Spleen (tissue), 7 donors: ENCODE measurements at regions not wholly inside any gene's neighbourhood (a gene's known extent, or its start where the extent isn't known, plus 50 kb on each side); places are given as distances from the start of the nearest gene placed in this dataset.

Source experiments
- POLR2A ChIP-seq, 3 donors: fragments of 450-650 bp; IDR thresholded peaks; one replicate each; pipeline ENCODE4 v1.5.1; 2017; ENCODE audit warnings: antibody characterized with exemption in 3 of 3, mild to moderate bottlenecking in 1 of 3
- POLR2AphosphoS5 ChIP-seq, 3 donors: sonication (generic); formaldehyde crosslinking; IDR thresholded peaks; one replicate each; pipeline ENCODE4 v1.5.1; 2017; ENCODE audit warnings: antibody characterized with exemption in 3 of 3
- TF ChIP-seq, protein P1 (sequence below), 11 experiments: fragments of 200-600 bp in 7 of 11; fragments of 450-650 bp in 4 of 11; sonication (generic) in 4 of 11; IDR thresholded peaks in 8 of 11; conservative IDR thresholded peaks in 3 of 11; 1 replicate in 7 of 11; 2 replicates in 4 of 11; pipeline versions ENCODE4 v1.4.0 to v1.8.0; 2016 to 2021; ENCODE audit warnings: antibody characterized with exemption in 11 of 11, inconsistent platforms in 4 of 11, mild to moderate bottlenecking in 1 of 11
- donor health status: DM: no; HTN: no; CAD: no; lungs with moderate emphysema.
- donor health status: DM: no; HTN: no; CAD: no.
- donor health status: DM: no; HTN: no; CAD: no.

- TF ChIP-seq, protein P1, sequence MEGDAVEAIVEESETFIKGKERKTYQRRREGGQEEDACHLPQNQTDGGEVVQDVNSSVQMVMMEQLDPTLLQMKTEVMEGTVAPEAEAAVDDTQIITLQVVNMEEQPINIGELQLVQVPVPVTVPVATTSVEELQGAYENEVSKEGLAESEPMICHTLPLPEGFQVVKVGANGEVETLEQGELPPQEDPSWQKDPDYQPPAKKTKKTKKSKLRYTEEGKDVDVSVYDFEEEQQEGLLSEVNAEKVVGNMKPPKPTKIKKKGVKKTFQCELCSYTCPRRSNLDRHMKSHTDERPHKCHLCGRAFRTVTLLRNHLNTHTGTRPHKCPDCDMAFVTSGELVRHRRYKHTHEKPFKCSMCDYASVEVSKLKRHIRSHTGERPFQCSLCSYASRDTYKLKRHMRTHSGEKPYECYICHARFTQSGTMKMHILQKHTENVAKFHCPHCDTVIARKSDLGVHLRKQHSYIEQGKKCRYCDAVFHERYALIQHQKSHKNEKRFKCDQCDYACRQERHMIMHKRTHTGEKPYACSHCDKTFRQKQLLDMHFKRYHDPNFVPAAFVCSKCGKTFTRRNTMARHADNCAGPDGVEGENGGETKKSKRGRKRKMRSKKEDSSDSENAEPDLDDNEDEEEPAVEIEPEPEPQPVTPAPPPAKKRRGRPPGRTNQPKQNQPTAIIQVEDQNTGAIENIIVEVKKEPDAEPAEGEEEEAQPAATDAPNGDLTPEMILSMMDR (IDR thresholded peaks at IDR 0.05 in 8 of 11, conservative IDR thresholded peaks at IDR 0.05 in 3 of 11) = no peak
- TF ChIP-seq POLR2A (IDR thresholded peaks at IDR 0.05) (no peak), POLR2AphosphoS5 (IDR thresholded peaks at IDR 0.05) (no peak)
Observed at GRCh38 chr1:228983661-228984060, 248.4 kb downstream of the RHOU start.
